GM10266 (cell line): ENCODE measurements at regions not wholly inside any gene's neighbourhood (a gene's known extent, or its start where the extent isn't known, plus 50 kb on each side); places are given as distances from the start of the nearest gene placed in this dataset.

Experiments used
- DNase-seq: peaks from one replicate; pipeline ENCODE4 v3.0.0; 2012; ENCODE audit errors: extremely low spot score
- CTCF ChIP-seq: IDR thresholded peaks from 2 replicates; pipeline ENCODE4 v1.5.1; 2012; ENCODE audit warnings: mild to moderate bottlenecking, low read depth; ENCODE audit not compliant: control insufficient read depth, insufficient read depth; ENCODE audit errors: missing control alignments

GRCh38 chr11:116194156-116194904, 578.5 kb downstream of the BUD13 start:
- DNase-seq, result no peak
- no peak for TF ChIP-seq CTCF

- no peak for DNase-seq
- no peak for TF ChIP-seq CTCF
Measured at GRCh38 chr11:116193321-116194131, 579.3 kb downstream of the BUD13 start.

- DNase-seq, result no peak
- TF ChIP-seq CTCF, result no peak
Measured at GRCh38 chr11:116192509-116193210, 580.1 kb downstream of the BUD13 start.

- no peak for DNase-seq
- no peak for TF ChIP-seq CTCF
Measured at GRCh38 chr11:116190861-116191260, 581.9 kb downstream of the BUD13 start.

GRCh38 chr11:116189408-116190170, 583.2 kb downstream of the BUD13 start:
- no peak for DNase-seq
- no peak for TF ChIP-seq CTCF

- TF ChIP-seq CTCF, result no peak
- DNase-seq, result no peak
Measured at GRCh38 chr11:116188350-116188749, 584.4 kb downstream of the BUD13 start.
